IMR-90 (cell line): ENCODE measurements at regions not wholly inside any gene's neighbourhood (a gene's known extent, or its start where the extent isn't known, plus 50 kb on each side); places are given as distances from the start of the nearest gene placed in this dataset.
A peak's percentile ranks its signal among the peaks of the same experiment; 100 is the strongest.

Source experiments
- ATAC-seq: fragments of 200-7000 bp; cut with Tn5 transposase; 2 replicates; pipeline ENCODE4 v1.9.1; 2020; ENCODE audit warnings: low read depth, mild to moderate bottlenecking, moderate library complexity
- BruUV-seq: library from RNA; stranded (reverse); fragments of 400-500 nt; replicated peaks from 2 replicates; lab custom pipeline; 2021; lab: Mats Ljungman, UMichigan
- CTCF ChIA-PET: fragments of 300-600 bp; formaldehyde crosslinking; extraction: SDS; loops from one replicate; lab custom pipeline; 2021; ENCODE audit warnings: antibody characterized with exemption; lab: Yijun Ruan, JAX
- POLR2A ChIA-PET: fragments of 300-600 bp; sonication (Branson Sonifier 250); formaldehyde crosslinking; loops from one replicate; lab custom pipeline; 2022; ENCODE audit warnings: antibody characterized with exemption; ENCODE audit not compliant: unreplicated experiment; lab: Charles Lee
- DNase-seq: peaks from one replicate; pipeline ENCODE4 v3.0.0; 2013
- H2AFZ ChIP-seq: replicated peaks from 2 replicates; pipeline ENCODE3; 2013; ENCODE audit warnings: low read length, mild to moderate bottlenecking; ENCODE audit not compliant: poor library complexity
- H2AK5ac ChIP-seq: 2 replicates; pipeline ENCODE4 v1.6.1; 2013; ENCODE audit warnings: low read depth, low read length, inconsistent platforms
- H2AK9ac ChIP-seq: replicated peaks from 2 replicates; pipeline ENCODE3; 2013; ENCODE audit warnings: mild to moderate bottlenecking, low read depth, low read length, moderate library complexity; ENCODE audit not compliant: poor library complexity
- H2BK120ac ChIP-seq: 2 replicates; pipeline ENCODE4 v1.6.1; 2013; ENCODE audit warnings: low read depth, low read length, inconsistent platforms
- H2BK15ac ChIP-seq: 3 replicates; pipeline ENCODE4 v1.6.1; 2013; ENCODE audit warnings: low read depth, low read length, inconsistent platforms
- H2BK20ac ChIP-seq: 2 replicates; pipeline ENCODE4 v1.6.1; 2013; ENCODE audit warnings: low read depth, mild to moderate bottlenecking, inconsistent platforms, low read length, moderate library complexity
- H2BK5ac ChIP-seq: 2 replicates; pipeline ENCODE4 v1.6.1; 2013; ENCODE audit warnings: mild to moderate bottlenecking, low read depth, low read length, inconsistent platforms; ENCODE audit not compliant: poor library complexity, severe bottlenecking
- H3K14ac ChIP-seq: replicated peaks from 2 replicates; pipeline ENCODE4 v1.6.1; 2013; ENCODE audit warnings: low read depth, low read length, inconsistent platforms
- H3K18ac ChIP-seq: 2 replicates; pipeline ENCODE4 v1.6.1; 2013; ENCODE audit warnings: low read depth, low read length, control low read depth
- H3K23ac ChIP-seq: 2 replicates; pipeline ENCODE4 v1.6.1; 2013; ENCODE audit warnings: low read depth, low read length, inconsistent platforms
- H3K27ac ChIP-seq: 2 replicates; pipeline ENCODE4 v1.5.1; 2013; ENCODE audit warnings: mild to moderate bottlenecking, control low read depth, low read length; ENCODE audit not compliant: insufficient read depth
- H3K27me3 ChIP-seq: 2 replicates; pipeline ENCODE4 v1.6.1; 2013; ENCODE audit warnings: low read length; ENCODE audit not compliant: control insufficient read depth, insufficient read depth
- H3K36me3 ChIP-seq: 2 replicates; pipeline ENCODE4 v1.6.1; 2013; ENCODE audit warnings: low read length, mixed read lengths; ENCODE audit not compliant: control insufficient read depth, insufficient read depth
- H3K4ac ChIP-seq: 2 replicates; pipeline ENCODE4 v1.6.1; 2013; ENCODE audit warnings: low read depth, low read length, inconsistent platforms
- H3K4me1 ChIP-seq: 2 replicates; pipeline ENCODE4 v1.6.1; 2013; ENCODE audit warnings: low read length, mixed read lengths; ENCODE audit not compliant: control insufficient read depth, insufficient read depth
- H3K4me2 ChIP-seq: 2 replicates; pipeline ENCODE4 v1.6.1; 2013; ENCODE audit warnings: low read depth, mild to moderate bottlenecking, control low read depth, low read length, moderate library complexity
- H3K4me3 ChIP-seq: 2 replicates; pipeline ENCODE4 v1.5.1; 2013; ENCODE audit warnings: low read depth, mild to moderate bottlenecking, control low read depth, low read length, moderate library complexity; ENCODE audit not compliant: insufficient read depth
- H3K56ac ChIP-seq: 2 replicates; pipeline ENCODE4 v1.6.1; 2013; ENCODE audit warnings: low read length, inconsistent platforms; ENCODE audit not compliant: insufficient read depth; ENCODE audit errors: extremely low read depth
- H3K79me1 ChIP-seq, 2 experiments: 2 replicates each; pipeline ENCODE4 v1.6.1; 2013; ENCODE audit warnings: low read length in 2 of 2, inconsistent platforms in 1 of 2, low read depth in 1 of 2
- H3K9ac ChIP-seq: 2 replicates; pipeline ENCODE4 v1.6.1; 2013; ENCODE audit warnings: low read depth, low read length, control low read depth
- H3K9me1 ChIP-seq: 2 replicates; pipeline ENCODE4 v1.6.1; 2013; ENCODE audit warnings: low read length, inconsistent platforms; ENCODE audit not compliant: insufficient read depth
- H3K9me3 ChIP-seq: 2 replicates; pipeline ENCODE4 v1.6.1; 2013; ENCODE audit warnings: low read length; ENCODE audit not compliant: control insufficient read depth, insufficient read depth
- H4K20me1 ChIP-seq: 2 replicates; pipeline ENCODE4 v1.6.1; 2013; ENCODE audit warnings: low read length, inconsistent platforms; ENCODE audit not compliant: insufficient read depth
- H4K5ac ChIP-seq: 2 replicates; pipeline ENCODE4 v1.6.1; 2013; ENCODE audit warnings: mild to moderate bottlenecking, low read depth, low read length, control low read depth
- H4K8ac ChIP-seq, 2 experiments: 2 replicates each; pipeline ENCODE4 v1.6.1; 2013; ENCODE audit warnings: low read depth in 2 of 2, low read length in 2 of 2, control low read depth in 1 of 2, inconsistent platforms in 1 of 2
- H4K91ac ChIP-seq: 2 replicates; pipeline ENCODE4 v1.6.1; 2013; ENCODE audit warnings: low read depth, low read length, inconsistent platforms; ENCODE audit not compliant: insufficient read depth
- BHLHE40 ChIP-seq: fragments of 150-350 bp; IDR thresholded peaks from 2 replicates; pipeline ENCODE4 v1.6.1; 2016; ENCODE audit warnings: mild to moderate bottlenecking, low read depth, low read length
- CEBPB ChIP-seq: IDR thresholded peaks from 2 replicates; pipeline ENCODE4 v1.6.1; 2012; ENCODE audit warnings: low read depth, low read length, improper control_type of control experiment
- CHD1 ChIP-seq: IDR thresholded peaks from 2 replicates; pipeline ENCODE4 v1.6.1; 2012; ENCODE audit warnings: low read depth, low read length, improper control_type of control experiment
- CTCF ChIP-seq: conservative IDR thresholded peaks from 2 replicates; pipeline ENCODE4 v1.5.1; 2012; ENCODE audit warnings: mild to moderate bottlenecking, low read depth, low read length, improper control_type of control experiment
- ELK1 ChIP-seq: fragments of 150-350 bp; IDR thresholded peaks from 2 replicates; pipeline ENCODE4 v1.6.1; 2016; ENCODE audit warnings: low read depth, mild to moderate bottlenecking, low read length, moderate library complexity, borderline replicate concordance
- FOS ChIP-seq: fragments of 150-350 bp; IDR thresholded peaks from 2 replicates; pipeline ENCODE4 v1.6.1; 2016; ENCODE audit warnings: low read depth, low read length
- MAFK ChIP-seq: IDR thresholded peaks from 2 replicates; pipeline ENCODE4 v1.6.1; 2012; ENCODE audit warnings: low read depth, low read length, improper control_type of control experiment
- MAZ ChIP-seq: IDR thresholded peaks from 2 replicates; pipeline ENCODE4 v1.6.1; 2012; ENCODE audit warnings: low read depth, mild to moderate bottlenecking, low read length, improper control_type of control experiment, moderate library complexity, borderline replicate concordance
- MXI1 ChIP-seq: IDR thresholded peaks from 2 replicates; pipeline ENCODE4 v1.6.1; 2012; ENCODE audit warnings: low read depth, mild to moderate bottlenecking, low read length, moderate library complexity, borderline replicate concordance
- NFE2L2 ChIP-seq: fragments of 150-350 bp; IDR thresholded peaks from 2 replicates; pipeline ENCODE4 v1.6.1; 2016; ENCODE audit warnings: low read depth, mild to moderate bottlenecking, low read length
- POLR2A ChIP-seq: IDR thresholded peaks from 2 replicates; pipeline ENCODE4 v1.6.1; 2012; ENCODE audit warnings: mild to moderate bottlenecking, low read depth, low read length
- RAD21 ChIP-seq: IDR thresholded peaks from 2 replicates; pipeline ENCODE4 v1.6.1; 2012; ENCODE audit warnings: low read length, improper control_type of control experiment
- RCOR1 ChIP-seq: IDR thresholded peaks from 2 replicates; pipeline ENCODE4 v1.6.1; 2012; ENCODE audit warnings: mild to moderate bottlenecking, low read length, improper control_type of control experiment; ENCODE audit not compliant: insufficient replicate concordance
- RFX5 ChIP-seq: IDR thresholded peaks from 2 replicates; pipeline ENCODE4 v1.8.0; 2012; ENCODE audit warnings: low read depth, mild to moderate bottlenecking, low read length, moderate library complexity
- SMC3 ChIP-seq: fragments of 150-350 bp; IDR thresholded peaks from 2 replicates; pipeline ENCODE4 v1.6.1; 2016; ENCODE audit warnings: low read depth, mild to moderate bottlenecking, antibody characterized with exemption, low read length, moderate library complexity
- USF2 ChIP-seq: fragments of 150-350 bp; IDR thresholded peaks from 2 replicates; pipeline ENCODE4 v1.6.1; 2017; ENCODE audit warnings: mild to moderate bottlenecking, antibody characterized with exemption, low read length, low read depth
- WGBS, 2 experiments: methylation state at CpG; one replicate each; pipeline versions ENCODE4 v1.1.5 to v1.1.7; 2013; ENCODE audit warnings: missing lambda C conversion rate in 2 of 2; ENCODE audit not compliant: insufficient read length in 1 of 2; ENCODE audit errors: extremely low coverage in 2 of 2; 5-methylcytosine and 5-hydroxymethylcytosine counted together
- dilution Hi-C: fragments of 300-500 bp; cut with HindIII; formaldehyde crosslinking; loops from one replicate; pipeline ENCODE4 v1.14.3; 2018; ENCODE audit warnings: low sequenced_read_pairs; ENCODE audit not compliant: unreplicated experiment
- in situ Hi-C: fragments of 300-500 bp; cut with MboI; formaldehyde crosslinking; loops from 3 replicates; pipeline ENCODE4 v1.14.3; 2019; ENCODE audit warnings: low sequenced_read_pairs, inconsistent platforms, mixed read lengths
- intact Hi-C: fragments of 100-400 bp; cut with micrococcal nuclease; formaldehyde crosslinking; loops from 2 replicates; pipeline ENCODE4 v1.10.0; 2022

- H3K9me3 ChIP-seq, result peaks cover 5% of the 10 kb centered on the region; the same call in 1 of the 2 replicates
- H2AK5ac ChIP-seq, result peak overlapping the region; percentile 94
- H3K4me1 ChIP-seq, result peaks cover 10% of the 10 kb centered on the region
- dilution Hi-C loops (no loop called here), intact Hi-C loops (loop anchor here (5.0 kb wide), 1 partner anchor 210 kb away; no protein-coding TSS in a partner anchor), in situ Hi-C loops (no loop called here)
- peak overlapping the region; percentile 98 for H2BK120ac ChIP-seq
- H3K27me3 ChIP-seq, result no peaks in the 10 kb centered on the region
- ChIA-PET POLR2A (interaction anchor here (1.5 kb wide), 1 partner anchor 128 kb away, joined by 4 read pairs; no protein-coding TSS in a partner anchor), CTCF (no interaction called here)
- ATAC-seq (no peak), DNase-seq (no peak)
- peak overlapping the region; percentile 80 for H3K56ac ChIP-seq
- no peak overlapping the region for H2AK9ac ChIP-seq
- peak overlapping the region; percentile 59; the same call in 1 of the 2 replicates for H3K23ac ChIP-seq
- peak overlapping the region; percentile 99 for H2BK20ac ChIP-seq
- H3K4me3 ChIP-seq, result no peak overlapping the region
- TF ChIP-seq NFE2L2 (no peak), BHLHE40 (no peak), SMC3 (no peak), MXI1 (no peak), CTCF (no peak), USF2 (no peak), RCOR1 (no peak), RAD21 (no peak), FOS (no peak), CHD1 (no peak), MAZ (no peak), POLR2A (no peak), CEBPB (no peak), ELK1 (no peak), RFX5 (no peak), MAFK (no peak)
- H4K8ac ChIP-seq, result peak overlapping the region; percentile 88 to 96
- H3K18ac ChIP-seq, result peak overlapping the region; percentile 96
- peaks cover 6% of the 10 kb centered on the region for H3K9me1 ChIP-seq
- H3K79me1 ChIP-seq, result peaks cover 3% of the 10 kb centered on the region in 2 experiments; a peak in 2 of 4 replicates
- peak overlapping the region; percentile 96 for H2BK5ac ChIP-seq
- peak overlapping the region; percentile 92 for H3K4ac ChIP-seq
- H3K36me3 ChIP-seq, result no peaks in the 10 kb centered on the region
- H4K5ac ChIP-seq, result peak overlapping the region; percentile 86
- peak overlapping the region; percentile 98 for H2BK15ac ChIP-seq
- no TSS peak for BruUV-seq
- H4K20me1 ChIP-seq, result no peaks in the 10 kb centered on the region
- no peak overlapping the region for H2AFZ ChIP-seq
- peak overlapping the region; percentile 30 for H3K27ac ChIP-seq
- H3K9ac ChIP-seq, result no peak overlapping the region
- no peak overlapping the region for H3K4me2 ChIP-seq
- H4K91ac ChIP-seq, result peak overlapping the region; percentile 99
- H3K14ac ChIP-seq, result peak overlapping the region; percentile 97
- 80% methylated on average over 3 of the region's 5 CpGs; no CpG with 5 or more reads in 1 of the 2 experiments for WGBS, 2 experiments
Measured at GRCh38 chr11:28962502-28962901, 854.3 kb downstream of the METTL15 start.
